ENCODE measurements at regions not wholly inside any gene's neighbourhood (a gene's known extent, or its start where the extent isn't known, plus 50 kb on each side); places are given as distances from the start of the nearest gene placed in this dataset.
"Not testable (repeated sequence)": the region's sequence is repeated elsewhere in the genome, so short reads cannot be mapped to it uniquely, and the experiment has no call there.

DNA sequence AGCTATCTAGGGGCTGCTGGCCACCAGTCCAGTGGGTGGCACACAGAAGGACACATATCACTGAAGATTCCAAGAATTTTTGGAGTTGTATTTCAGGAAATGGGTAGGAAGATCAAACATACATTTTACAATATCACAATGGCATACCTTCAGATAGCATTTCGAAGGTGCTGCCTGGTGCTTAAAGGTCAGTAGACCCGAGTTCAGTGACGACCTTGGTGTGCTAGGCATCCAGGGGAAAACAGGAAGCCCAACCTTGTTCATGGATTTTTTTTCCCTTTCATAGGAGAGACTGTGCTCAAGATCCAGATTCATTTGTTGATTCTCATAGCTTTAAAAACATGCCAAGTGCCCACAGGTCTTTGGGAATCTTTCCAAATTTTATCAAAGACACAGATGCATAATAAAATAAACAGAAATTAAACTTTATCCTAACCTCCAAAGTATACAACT lies 51.0 kb upstream of the RCBTB2 start:
- DNase-seq (ENCODE audit: low spot score) = no peak

DNA sequence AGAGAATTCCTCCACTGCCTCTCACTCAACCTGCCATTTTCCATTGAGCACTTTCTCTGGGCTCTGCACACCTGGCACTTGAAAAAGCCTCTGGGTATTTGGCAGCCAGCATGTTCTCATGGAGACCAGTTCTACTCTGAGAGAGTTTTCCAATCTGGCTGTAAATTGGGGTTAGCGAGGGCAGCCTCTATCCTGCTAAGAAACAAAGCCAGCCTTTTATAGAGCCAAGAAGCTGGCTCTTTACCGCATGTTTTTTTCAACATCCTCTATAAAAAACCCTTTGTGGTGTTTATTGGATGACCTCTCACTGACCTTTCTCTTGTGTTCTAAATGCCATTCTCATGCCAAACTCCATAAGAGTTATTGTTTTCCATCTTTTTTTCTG lies 52.6 kb upstream of the RCBTB2 start:
- DNase-seq (ENCODE audit: low spot score) = no peak

DNA sequence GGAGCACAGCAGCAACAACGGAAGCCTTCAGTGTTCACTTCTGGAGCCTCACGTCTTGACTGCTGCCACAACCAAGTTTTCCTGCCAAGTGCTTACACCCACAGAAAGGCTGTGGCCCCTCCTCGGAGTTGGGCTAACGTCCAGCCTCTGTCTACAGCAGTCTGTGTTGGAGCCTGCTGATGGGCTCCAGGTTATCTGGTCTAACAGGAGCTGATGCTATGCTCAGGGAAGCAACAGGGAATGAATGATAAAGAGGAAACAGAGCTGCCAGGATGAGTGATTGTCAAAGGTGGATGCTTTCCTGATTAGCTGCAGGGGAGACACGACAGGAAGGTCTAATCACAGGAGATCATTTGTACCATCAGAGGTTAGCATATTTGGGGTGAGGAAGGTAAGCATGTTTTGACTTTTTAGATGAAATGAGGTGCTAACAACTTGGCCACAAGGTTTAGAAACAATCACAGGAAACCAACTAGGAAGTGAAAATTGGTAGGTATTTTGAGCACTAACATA lies 53.8 kb upstream of the RCBTB2 start:
- DNase-seq (ENCODE audit: low spot score) = no peak

DNA sequence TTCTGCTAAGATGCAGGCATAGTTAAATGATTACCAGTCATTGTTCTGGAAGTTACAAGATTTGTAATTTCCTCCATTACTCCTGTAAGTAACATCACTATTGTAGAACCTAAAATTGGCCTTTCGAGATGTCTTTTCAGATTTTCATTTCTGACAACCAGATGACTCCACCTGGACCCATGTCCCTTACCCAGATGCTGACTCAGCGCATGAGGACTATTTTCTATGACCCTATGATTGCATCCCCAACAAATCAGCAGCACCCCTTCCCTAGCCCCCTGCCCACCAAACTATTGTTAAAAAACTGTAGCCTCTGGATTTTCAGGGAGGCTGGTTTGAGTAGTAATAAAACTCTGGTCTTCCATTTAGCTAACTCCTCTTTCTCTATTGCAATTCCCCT lies 55.2 kb upstream of the RCBTB2 start:
- no peak for DNase-seq (ENCODE audit: low spot score)

DNA sequence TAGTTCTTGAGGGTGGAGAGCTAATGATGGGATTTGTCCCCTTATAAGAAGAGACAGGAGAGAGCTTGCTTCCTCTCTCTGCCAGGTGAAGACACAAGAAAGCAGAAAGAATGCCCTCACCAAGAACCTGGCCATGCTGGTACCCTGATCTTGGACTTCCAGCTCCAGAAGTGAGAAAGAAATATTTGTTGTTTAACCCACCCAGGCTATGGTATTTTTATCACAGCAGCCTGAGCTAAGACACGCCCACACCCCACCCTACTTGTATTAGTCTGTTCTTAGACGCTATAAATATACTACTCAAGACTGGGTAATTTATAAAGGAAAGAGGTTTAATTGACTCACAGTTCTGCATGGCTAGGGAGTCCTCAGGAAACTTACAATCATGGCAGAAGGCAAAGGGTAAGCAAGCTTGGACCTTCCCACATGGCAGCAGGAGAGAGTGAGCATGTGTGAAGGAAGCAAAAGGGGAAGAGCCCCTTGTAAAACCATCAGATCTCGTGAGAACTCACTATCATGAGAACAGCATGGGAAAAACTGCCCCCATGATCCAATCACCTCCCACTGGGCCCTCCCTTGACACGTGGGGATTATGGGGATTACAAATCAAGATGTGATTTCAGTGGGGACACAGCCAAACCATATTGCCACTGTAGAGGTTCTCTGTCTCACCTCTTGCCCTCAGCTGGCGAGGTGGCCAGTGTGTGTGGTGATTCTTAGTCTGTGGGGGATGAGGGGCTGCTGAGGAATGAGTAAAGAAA lies 57.4 kb upstream of the RCBTB2 start:
- no peak for DNase-seq (ENCODE audit: low spot score)

DNA sequence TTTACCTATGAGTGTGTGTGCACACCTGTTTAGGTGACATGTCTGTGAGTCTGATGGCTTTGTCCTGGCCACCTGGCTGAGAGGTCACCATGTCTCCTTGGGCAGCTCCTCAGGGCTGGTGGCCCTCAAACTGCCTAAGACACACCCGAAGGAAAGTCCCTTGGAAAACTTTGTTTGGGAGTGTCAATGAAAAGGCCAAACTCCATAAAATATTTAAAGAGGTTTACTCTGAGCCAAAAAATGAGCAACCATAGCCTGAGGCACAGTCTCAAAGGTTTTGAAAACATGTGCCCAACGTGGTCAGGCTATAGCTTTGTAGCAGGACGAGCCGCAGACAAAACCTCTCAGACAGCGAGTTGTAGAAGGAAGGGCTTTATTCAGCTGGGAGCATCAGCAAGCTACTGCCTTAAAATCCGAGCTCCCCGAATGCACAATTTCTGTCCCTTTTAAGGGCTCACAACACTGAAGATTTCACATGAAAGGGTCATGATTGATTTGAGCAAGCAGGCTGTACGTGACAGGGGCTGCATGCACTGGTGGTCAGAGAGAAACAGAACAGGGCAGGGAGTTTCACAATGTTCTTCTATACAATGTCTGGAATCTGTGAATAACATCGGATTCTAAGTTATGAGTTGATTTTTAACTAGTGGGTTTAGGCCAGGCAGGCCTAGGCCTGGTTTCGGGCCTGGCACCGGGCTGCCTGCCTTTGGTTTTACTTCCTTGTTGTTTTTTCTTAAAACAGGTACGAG lies 58.4 kb upstream of the RCBTB2 start:
- DNase-seq (ENCODE audit: low spot score) = not testable (repeated sequence)

DNA sequence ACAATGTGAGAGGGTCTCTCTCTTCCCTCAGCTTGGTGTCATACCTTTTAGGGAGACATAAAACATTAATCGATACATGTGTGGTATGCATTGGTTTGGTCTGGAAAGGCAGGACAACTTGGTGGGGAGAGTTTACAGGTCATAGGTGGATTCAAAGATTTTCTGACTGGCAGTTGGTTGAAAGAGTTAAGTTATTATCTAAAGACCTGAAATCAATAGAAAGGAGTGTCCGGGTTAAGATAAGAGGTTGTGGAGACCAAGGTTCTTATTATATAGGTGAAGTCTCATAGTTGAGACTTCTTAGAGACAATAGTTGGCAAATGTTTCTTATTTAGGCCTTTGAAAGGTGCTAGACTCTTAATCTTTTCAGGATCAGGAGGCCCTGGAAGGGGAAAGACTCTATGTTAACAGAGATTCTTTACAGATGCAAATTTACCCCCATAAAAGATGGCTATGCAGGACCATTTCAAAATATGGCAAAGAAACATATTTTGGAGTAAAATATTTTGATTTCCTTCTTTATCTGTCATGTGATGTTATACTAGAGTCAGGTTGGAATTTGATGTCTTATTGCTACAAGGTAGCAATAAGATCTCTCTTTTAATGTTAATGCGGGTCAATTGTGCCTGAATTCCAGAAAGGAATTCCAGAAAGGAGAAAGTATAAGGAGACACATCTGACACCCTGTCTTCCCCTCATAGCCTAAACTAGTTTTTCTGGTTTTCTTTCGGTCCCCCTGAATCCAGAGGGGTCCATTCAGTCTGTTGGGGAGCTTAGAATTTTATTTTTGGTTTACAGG lies 59.2 kb upstream of the RCBTB2 start:
- no peak for DNase-seq (ENCODE audit: low spot score)

DNA sequence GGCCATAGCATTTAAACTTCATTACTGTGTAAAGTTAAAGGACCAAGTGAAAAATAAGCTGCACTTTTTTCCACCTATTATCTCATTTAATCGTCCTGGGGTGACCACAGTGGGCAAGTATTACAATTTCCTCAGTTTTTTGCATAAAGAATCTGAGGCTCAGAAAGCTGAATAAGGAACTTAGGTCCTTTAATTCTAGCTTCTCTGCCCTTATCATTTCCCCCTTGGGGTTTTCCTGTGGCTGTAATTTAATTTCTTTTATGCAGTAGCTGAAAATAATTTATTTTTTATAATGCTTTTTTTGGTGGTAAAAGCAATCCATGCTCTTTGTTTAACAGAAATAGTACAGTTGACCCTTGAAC lies 59.8 kb upstream of the RCBTB2 start:
- DNase-seq (ENCODE audit: low spot score) = no peak

DNA sequence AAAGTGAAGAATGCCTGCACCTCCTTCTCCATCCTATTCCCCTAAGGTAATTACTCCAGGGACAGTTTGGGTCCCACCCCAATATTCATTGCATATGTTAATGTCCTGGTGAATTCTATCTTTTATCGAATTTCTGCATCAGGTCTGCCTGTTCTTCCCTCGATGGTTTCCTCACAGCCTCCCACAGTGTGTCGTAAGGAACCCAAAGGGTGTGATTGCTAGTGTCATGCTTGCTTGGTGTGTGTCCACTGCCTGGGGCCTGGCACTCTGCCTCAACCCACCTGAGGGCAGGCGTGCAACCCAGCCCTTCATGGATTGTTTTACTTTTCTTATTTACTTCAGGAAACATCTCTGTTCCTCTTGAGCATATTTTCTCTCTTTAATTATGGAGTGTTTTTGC lies 60.2 kb upstream of the CYSLTR2 start:
- no peak for DNase-seq (ENCODE audit: low spot score)

DNA sequence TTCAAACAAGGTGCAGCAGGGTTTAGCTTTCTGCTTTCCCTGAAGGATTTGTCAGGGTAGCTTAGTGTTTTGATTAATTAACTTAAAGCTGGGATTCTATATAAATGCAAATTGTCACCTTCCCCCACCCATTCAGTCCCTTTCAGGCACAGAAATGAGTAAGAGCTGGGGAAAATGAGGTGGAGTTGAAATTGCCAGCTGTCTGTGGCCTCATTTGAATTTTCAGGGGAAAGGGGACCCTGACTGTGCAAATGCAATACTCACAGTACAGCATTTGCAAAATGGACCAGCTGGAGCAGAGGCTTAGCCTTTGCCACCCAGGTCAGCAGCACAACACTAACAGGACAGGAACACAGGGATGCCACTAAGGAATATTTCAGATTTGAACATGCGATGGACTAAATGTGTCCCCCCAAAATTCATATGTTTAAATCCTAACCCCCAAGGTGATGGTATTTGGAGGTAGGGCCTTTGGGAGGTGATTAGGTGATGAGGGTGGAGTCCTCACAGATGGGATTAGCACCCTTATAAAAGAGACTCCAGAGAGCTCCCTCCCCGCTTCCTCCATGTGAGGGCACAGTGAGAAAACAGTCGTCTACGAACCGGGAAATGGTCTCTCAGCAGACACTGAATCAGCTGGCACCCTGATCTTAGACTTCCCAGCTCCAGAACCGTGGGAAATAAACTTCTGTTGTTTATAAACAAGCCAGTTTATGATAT lies 59.5 kb upstream of the CYSLTR2 start:
- DNase-seq (ENCODE audit: low spot score) = no peak

DNA sequence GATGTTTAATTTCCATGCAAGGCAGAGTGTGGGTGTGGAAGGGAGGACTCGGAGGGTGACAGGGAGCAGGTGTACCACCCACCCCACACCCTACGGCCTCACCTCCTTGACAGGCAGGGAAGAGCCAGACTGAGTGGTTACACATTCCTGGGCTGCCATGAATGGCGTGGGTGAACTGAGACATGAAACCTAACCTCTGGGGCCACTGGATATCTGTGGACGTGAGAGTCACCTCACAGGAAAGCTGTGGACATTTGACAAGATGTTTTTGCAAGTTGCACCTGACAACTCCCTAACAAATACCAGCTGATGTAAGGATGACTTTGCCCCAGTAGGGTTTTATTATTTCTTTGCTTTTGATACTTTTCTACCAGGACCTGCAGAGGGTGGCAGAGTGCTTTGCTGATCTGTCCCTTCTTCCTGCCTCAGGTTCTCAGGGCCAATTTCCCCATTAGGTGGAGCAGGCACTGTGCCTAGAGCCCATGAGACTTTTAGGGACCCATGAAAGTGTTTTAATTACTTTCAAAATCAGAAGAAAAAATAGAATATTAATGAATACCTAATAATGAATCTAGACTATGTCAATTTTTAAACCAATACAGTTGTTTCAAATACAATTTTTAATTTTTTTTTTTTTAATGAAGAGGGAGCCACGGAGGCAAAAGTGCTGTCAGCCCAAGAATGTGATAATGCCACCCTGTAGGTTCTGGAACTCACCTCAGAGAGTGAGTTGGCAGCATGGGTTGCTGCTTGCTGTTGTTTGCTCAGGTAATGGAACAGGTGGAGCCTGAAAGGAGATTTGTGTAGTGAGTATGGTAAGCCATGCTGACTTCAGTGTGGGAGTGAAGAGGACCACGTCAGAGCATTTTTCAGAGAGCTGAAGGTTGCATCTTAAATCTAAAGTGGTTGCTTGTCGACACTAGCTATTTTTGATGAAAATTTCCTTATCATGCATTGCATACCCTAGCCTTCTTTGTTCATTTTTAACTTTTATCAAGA lies 58.0 kb upstream of the CYSLTR2 start:
- peak; percentile 63 for DNase-seq (ENCODE audit: low spot score)

DNA sequence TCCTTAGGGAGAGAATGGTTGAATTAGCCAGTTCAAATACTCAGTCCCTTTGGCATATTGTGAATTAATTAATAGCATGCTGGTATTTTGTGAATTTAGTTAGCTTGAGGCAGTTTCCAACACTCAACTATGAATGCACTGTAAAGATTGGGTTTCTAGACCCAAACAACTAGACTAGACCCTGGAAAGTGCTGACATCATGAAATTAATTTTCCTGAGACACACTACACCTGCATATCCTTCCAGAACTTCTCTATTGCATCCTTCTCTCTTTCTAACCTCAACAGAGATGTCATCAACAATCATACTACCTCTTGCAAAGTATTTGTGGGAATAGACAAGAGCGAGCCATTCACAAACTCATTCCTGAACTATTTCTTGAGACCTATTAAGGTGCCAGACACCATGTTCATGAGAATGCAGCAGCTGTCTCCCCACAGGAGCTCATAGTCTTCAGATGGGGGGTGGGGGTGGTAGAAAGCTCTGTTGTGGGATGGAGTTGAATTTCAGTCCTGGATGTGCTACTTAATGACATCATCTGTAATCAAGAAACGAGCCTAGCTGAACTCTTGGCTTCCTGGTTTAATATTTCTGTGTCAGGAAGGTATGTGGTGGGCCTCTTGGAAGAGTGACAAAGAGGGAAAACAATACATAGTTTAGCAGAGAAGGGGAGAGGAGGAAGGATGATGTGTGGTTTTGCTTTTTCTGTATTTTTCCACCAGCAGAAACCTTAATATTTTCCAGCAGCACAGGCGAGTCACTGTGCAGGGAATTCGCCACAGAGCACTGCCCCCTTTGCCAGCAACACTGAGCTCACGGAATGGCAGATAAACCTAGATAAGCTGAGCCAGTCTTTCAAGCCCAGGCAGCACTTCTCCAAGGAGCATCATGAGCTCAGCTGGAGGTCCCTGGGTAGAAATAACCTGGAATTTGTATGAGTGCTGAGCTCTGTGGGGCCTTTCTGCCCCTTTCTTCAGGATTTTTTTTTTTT lies 53.1 kb upstream of the CYSLTR2 start:
- no peak for DNase-seq (ENCODE audit: low spot score)

DNA sequence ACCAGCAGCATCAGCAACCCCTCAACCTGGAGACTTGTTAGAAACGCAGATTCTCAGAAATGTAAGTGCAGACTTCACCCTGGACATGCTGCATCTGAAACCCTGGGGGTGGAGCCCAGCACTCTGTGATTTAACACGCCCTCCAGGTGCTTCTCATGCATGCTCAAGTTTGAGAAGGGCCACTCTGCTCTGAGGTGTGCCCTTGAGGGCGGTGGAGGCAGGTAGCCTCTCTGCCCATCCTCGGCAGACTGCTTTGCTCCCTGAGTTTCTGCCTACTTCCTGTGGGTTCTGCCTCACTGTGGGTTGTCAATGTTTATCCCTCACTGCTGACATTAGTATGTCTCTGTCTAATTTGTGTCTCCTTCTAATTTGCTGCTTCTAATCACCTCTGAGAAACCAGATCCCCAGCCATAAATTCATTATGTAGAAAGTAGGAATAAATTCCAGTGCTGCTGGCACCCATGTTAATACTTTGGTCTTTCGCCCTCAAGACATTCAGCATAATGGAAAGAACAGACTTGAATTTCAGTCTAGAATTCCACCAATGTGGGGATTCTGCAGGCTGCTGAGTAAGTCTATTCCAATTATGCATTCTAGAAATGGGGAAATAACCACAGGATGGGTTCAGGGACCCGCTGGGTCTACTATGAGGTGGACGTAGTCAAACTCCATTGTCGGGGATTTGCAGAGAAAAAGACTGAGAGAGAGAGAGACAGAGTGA lies 51.3 kb upstream of the CYSLTR2 start:
- DNase-seq (ENCODE audit: low spot score) = no peak

DNA sequence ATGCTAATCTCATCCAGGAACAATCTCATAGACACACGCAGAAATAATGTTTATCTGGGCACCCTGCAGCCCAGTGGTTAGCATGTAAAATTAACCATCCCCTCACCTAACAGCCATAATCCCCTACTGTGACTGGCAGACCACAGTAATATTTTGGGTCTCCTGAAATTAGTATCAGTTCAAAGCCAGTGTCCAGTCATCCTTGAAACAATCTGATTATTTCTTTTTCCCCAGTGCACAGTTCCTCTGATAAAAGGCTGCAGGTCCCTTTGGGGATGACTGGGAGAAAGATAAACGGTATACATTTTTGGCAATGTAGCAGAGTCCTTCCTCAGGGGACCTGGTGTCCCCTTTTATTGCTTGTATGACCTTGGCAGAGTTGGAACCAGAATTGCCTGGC lies 50.4 kb upstream of the CYSLTR2 start:
- DNase-seq (ENCODE audit: low spot score) = no peak

Data from CD4-positive, alpha-beta T cell treated with Interleukin-6 at 100 ng/mL for 8 hours (primary cell).